Type B pancreatic cell (in vitro differentiated cells): ENCODE measurements at regions not wholly inside any gene's neighbourhood (a gene's known extent, or its start where the extent isn't known, plus 50 kb on each side); places are given as distances from the start of the nearest gene placed in this dataset.

Source experiments
- DNase-seq: peaks from one replicate; pipeline ENCODE4 v3.0.0; 2021; ENCODE audit warnings: mixed read lengths; ENCODE audit not compliant: unreplicated experiment; ENCODE audit errors: extremely low spot score
- H3K27ac Mint-ChIP-seq: 2 replicates; pipeline ENCODE4 v1.8.0; 2021; ENCODE audit warnings: mild to moderate bottlenecking, mixed read lengths
- H3K27me3 Mint-ChIP-seq: 2 replicates; pipeline ENCODE4 v1.8.0; 2021; ENCODE audit warnings: mixed read lengths
- H3K36me3 Mint-ChIP-seq: 2 replicates; pipeline ENCODE4 v1.8.0; 2021; ENCODE audit warnings: mixed read lengths
- H3K4me1 Mint-ChIP-seq: one replicate; pipeline ENCODE4 v1.8.0; 2021; ENCODE audit warnings: mixed read lengths; ENCODE audit not compliant: unreplicated experiment
- H3K4me3 Mint-ChIP-seq: 2 replicates; pipeline ENCODE4 v1.8.0; 2021; ENCODE audit warnings: mild to moderate bottlenecking, mixed read lengths
- H3K9me3 Mint-ChIP-seq: 2 replicates; pipeline ENCODE4 v1.8.0; 2021; ENCODE audit warnings: mixed read lengths
- CTCF ChIP-seq: fragments of 200-600 bp; sonication (generic); conservative IDR thresholded peaks from 2 replicates; pipeline ENCODE4 v1.5.0; 2021; ENCODE audit warnings: antibody characterized with exemption, mild to moderate bottlenecking

- TF ChIP-seq CTCF = no peak
- Mint-ChIP-seq H3K4me3 (no peak overlapping the region), H3K27ac (no peak overlapping the region), H3K4me1 (no peaks in the 10 kb centered on the region), H3K27me3 (no peaks in the 10 kb centered on the region), H3K9me3 (no peaks in the 10 kb centered on the region), H3K36me3 (no peaks in the 10 kb centered on the region)
- no peak for DNase-seq
Measured at GRCh38 chr9:80399606-80400005, 827.8 kb downstream of the TLE4 start.

- Mint-ChIP-seq H3K4me1 (no peaks in the 10 kb centered on the region), H3K4me3 (no peak overlapping the region), H3K36me3 (no peaks in the 10 kb centered on the region), H3K27ac (no peak overlapping the region), H3K27me3 (no peaks in the 10 kb centered on the region), H3K9me3 (peaks cover 4% of the 10 kb centered on the region)
- no peak for TF ChIP-seq CTCF
- DNase-seq = no peak
Measured at GRCh38 chr9:80387828-80388227, 816.1 kb downstream of the TLE4 start.

- Mint-ChIP-seq H3K27ac (no peak overlapping the region), H3K4me1 (no peaks in the 10 kb centered on the region), H3K36me3 (no peaks in the 10 kb centered on the region), H3K9me3 (no peaks in the 10 kb centered on the region), H3K27me3 (no peaks in the 10 kb centered on the region), H3K4me3 (no peak overlapping the region)
- DNase-seq = no peak
- no peak for TF ChIP-seq CTCF
Measured at GRCh38 chr9:80385246-80385645, 813.5 kb downstream of the TLE4 start.

GRCh38 chr9:80383331-80383730 is 811.6 kb downstream of the TLE4 start:
- TF ChIP-seq CTCF = no peak
- Mint-ChIP-seq H3K36me3 (no peaks in the 10 kb centered on the region), H3K4me1 (no peaks in the 10 kb centered on the region), H3K27ac (no peak overlapping the region), H3K9me3 (no peaks in the 10 kb centered on the region), H3K27me3 (no peaks in the 10 kb centered on the region), H3K4me3 (no peak overlapping the region)
- no peak for DNase-seq

GRCh38 chr9:80382211-80382891 is 810.6 kb downstream of the TLE4 start:
- no peak for DNase-seq
- no peak overlapping the region for H3K27ac Mint-ChIP-seq
- no peaks in the 10 kb centered on the region for H3K27me3 Mint-ChIP-seq
- H3K36me3 Mint-ChIP-seq = no peaks in the 10 kb centered on the region
- H3K9me3 Mint-ChIP-seq = no peaks in the 10 kb centered on the region
- H3K4me3 Mint-ChIP-seq = no peak overlapping the region
- no peak for TF ChIP-seq CTCF
- H3K4me1 Mint-ChIP-seq = no peaks in the 10 kb centered on the region

- Mint-ChIP-seq H3K4me3 (no peak overlapping the region), H3K4me1 (no peaks in the 10 kb centered on the region), H3K9me3 (no peaks in the 10 kb centered on the region), H3K27me3 (no peaks in the 10 kb centered on the region), H3K36me3 (no peaks in the 10 kb centered on the region), H3K27ac (no peak overlapping the region)
- no peak for TF ChIP-seq CTCF
- no peak for DNase-seq
Measured at GRCh38 chr9:80380301-80380700, 808.5 kb downstream of the TLE4 start.
